Endothelial cell (in vitro differentiated cells): ENCODE measurements at regions not wholly inside any gene's neighbourhood (a gene's known extent, or its start where the extent isn't known, plus 50 kb on each side); places are given as distances from the start of the nearest gene placed in this dataset.

Source experiments
- DNase-seq: peaks from one replicate; pipeline ENCODE4 v3.0.0; 2021; ENCODE audit warnings: low spot score
- H3K27ac Mint-ChIP-seq: one replicate; pipeline ENCODE4 v1.8.0; 2021; ENCODE audit warnings: mixed read lengths, inconsistent platforms; ENCODE audit not compliant: unreplicated experiment
- H3K27me3 Mint-ChIP-seq: one replicate; pipeline ENCODE4 v1.8.0; 2021; ENCODE audit warnings: mild to moderate bottlenecking, moderate library complexity, mixed read lengths, inconsistent platforms; ENCODE audit not compliant: unreplicated experiment
- H3K36me3 Mint-ChIP-seq: one replicate; pipeline ENCODE4 v1.8.0; 2021; ENCODE audit warnings: mild to moderate bottlenecking, low read depth, mixed read lengths, inconsistent platforms; ENCODE audit not compliant: unreplicated experiment
- H3K4me1 Mint-ChIP-seq: one replicate; pipeline ENCODE4 v1.8.0; 2021; ENCODE audit warnings: mild to moderate bottlenecking, mixed read lengths, inconsistent platforms; ENCODE audit not compliant: unreplicated experiment
- H3K4me3 Mint-ChIP-seq: one replicate; pipeline ENCODE4 v1.8.0; 2021; ENCODE audit warnings: mild to moderate bottlenecking, mixed read lengths, inconsistent platforms; ENCODE audit not compliant: unreplicated experiment
- H3K9me3 Mint-ChIP-seq: one replicate; pipeline ENCODE4 v1.8.0; 2021; ENCODE audit warnings: mixed read lengths, inconsistent platforms; ENCODE audit not compliant: unreplicated experiment
- CTCF ChIP-seq: fragments of 200-600 bp; sonication (generic); IDR thresholded peaks from one replicate; pipeline ENCODE4 v1.5.0; 2021; ENCODE audit warnings: antibody characterized with exemption; ENCODE audit not compliant: unreplicated experiment

- Mint-ChIP-seq H3K27ac (no peak overlapping the region), H3K36me3 (no peaks in the 10 kb centered on the region), H3K9me3 (no peaks in the 10 kb centered on the region), H3K4me3 (no peak overlapping the region), H3K27me3 (no peaks in the 10 kb centered on the region), H3K4me1 (no peaks in the 10 kb centered on the region)
- TF ChIP-seq CTCF: no peak
- no peak for DNase-seq
Observed at GRCh38 chrX:20753076-20753475, 486.4 kb upstream of the RPS6KA3 start.

- no peak overlapping the region for H3K4me3 Mint-ChIP-seq
- H3K36me3 Mint-ChIP-seq: no peaks in the 10 kb centered on the region
- H3K27ac Mint-ChIP-seq: no peak overlapping the region
- no peaks in the 10 kb centered on the region for H3K9me3 Mint-ChIP-seq
- no peaks in the 10 kb centered on the region for H3K27me3 Mint-ChIP-seq
- peaks cover 7% of the 10 kb centered on the region for H3K4me1 Mint-ChIP-seq
- TF ChIP-seq CTCF: no peak
- DNase-seq: no peak
Observed at GRCh38 chrX:20746690-20747089, 480.0 kb upstream of the RPS6KA3 start.

DNA sequence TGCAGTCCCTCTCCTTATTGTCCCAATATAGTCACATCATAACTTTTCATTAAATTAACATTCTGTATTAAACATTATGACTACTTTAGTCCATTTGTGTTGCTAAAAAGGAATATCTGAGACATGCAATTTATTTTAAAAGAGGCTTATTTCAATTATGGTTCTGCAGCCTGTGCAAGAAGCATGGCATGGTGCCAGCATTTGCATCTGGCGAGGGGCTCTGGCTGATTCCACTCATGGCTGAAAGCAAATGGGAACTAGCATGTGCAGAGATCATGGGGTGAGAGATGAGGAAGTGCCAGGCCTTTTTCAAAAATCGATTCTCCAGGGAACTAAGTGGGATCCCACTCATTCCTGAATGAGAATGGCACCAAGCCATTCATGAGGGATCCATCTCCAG is 476.3 kb upstream of the RPS6KA3 start:
- H3K36me3 Mint-ChIP-seq: no peaks in the 10 kb centered on the region
- H3K27ac Mint-ChIP-seq: no peak overlapping the region
- TF ChIP-seq CTCF: no peak
- peaks cover 7% of the 10 kb centered on the region for H3K4me1 Mint-ChIP-seq
- H3K9me3 Mint-ChIP-seq: no peaks in the 10 kb centered on the region
- H3K27me3 Mint-ChIP-seq: no peaks in the 10 kb centered on the region
- no peak overlapping the region for H3K4me3 Mint-ChIP-seq
- DNase-seq: no peak

GRCh38 chrX:20742106-20742505 is 475.4 kb upstream of the RPS6KA3 start:
- H3K4me1 Mint-ChIP-seq: peaks cover 7% of the 10 kb centered on the region
- no peaks in the 10 kb centered on the region for H3K27me3 Mint-ChIP-seq
- no peaks in the 10 kb centered on the region for H3K9me3 Mint-ChIP-seq
- no peak overlapping the region for H3K27ac Mint-ChIP-seq
- no peak for DNase-seq
- no peaks in the 10 kb centered on the region for H3K36me3 Mint-ChIP-seq
- no peak overlapping the region for H3K4me3 Mint-ChIP-seq
- no peak for TF ChIP-seq CTCF

DNA sequence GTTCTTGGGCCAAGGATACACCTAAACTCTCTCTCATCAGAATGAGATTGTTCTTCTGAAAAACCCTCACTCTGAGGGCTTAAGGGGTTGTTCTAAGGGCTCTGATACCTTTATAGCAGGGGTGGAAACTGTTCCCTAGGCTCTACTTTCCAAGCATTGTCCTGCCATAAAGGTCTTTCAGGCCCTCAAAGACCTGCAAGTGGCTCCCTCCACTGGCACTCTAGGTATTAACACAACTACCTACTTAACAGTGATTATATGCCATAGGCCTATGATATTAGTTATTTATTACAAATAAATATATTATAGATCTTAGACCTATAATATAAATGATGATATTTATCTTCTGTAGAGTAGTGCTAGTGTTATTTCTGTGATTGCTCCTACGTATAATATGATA is 473.7 kb upstream of the RPS6KA3 start:
- Mint-ChIP-seq H3K4me3 (no peak overlapping the region), H3K9me3 (no peaks in the 10 kb centered on the region), H3K4me1 (peaks cover 7% of the 10 kb centered on the region), H3K36me3 (no peaks in the 10 kb centered on the region), H3K27me3 (no peaks in the 10 kb centered on the region), H3K27ac (no peak overlapping the region)
- no peak for DNase-seq
- TF ChIP-seq CTCF: no peak
